ENCODE measurements at regions not wholly inside any gene's neighbourhood (a gene's known extent, or its start where the extent isn't known, plus 50 kb on each side); places are given as distances from the start of the nearest gene placed in this dataset.
"Not testable (repeated sequence)": the region's sequence is repeated elsewhere in the genome, so short reads cannot be mapped to it uniquely, and the experiment has no call there.

DNA sequence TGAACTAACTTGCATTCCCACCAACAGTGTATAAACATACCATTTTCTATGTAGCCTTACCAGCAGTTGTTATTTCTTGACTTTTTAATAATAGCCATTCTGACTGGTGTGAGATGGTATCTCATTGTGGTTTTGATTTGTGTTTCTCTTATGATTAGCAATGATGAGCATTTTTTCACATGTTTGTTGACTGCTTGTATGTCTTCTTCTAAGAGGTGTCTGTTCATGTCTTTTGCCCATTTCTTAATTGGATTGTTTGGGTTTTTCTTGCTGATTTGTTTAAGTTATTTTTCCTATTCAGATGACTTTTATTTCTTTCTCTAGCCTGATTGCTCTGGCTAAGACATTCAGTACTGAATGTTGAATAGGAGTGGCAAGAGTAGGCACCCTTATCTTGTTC lies 230.3 kb downstream of the DAD1 start:
- intact Hi-C loops (cut with DNase I; ENCODE audit: low total_unique reads), result no loop called here

GRCh38 chr14:22349281-22349680 lies 239.7 kb downstream of the DAD1 start:
- H3K4me3 ChIP-seq; H3K4me1 ChIP-seq; H3K36me3 ChIP-seq; H3K27me3 ChIP-seq; intact Hi-C loops (cut with DNase I; ENCODE audit: low total_unique reads); DNase-seq; H3K27ac ChIP-seq: not testable (repeated sequence)
- WGBS, 5 donors, result 61 to 79% (median 69%) methylated on average over 4 of the region's 4 CpGs
- peaks cover 2 to 20% (median 12%) of the 10 kb centered on the region in 4 donors for H3K9me3 ChIP-seq

More for the DNA sequence above, 230.3 kb downstream of the DAD1 start:
- Histone ChIP-seq H3K27me3 (no peaks in the 10 kb centered on the region), H3K27ac (no peak overlapping the region), H3K4me3 (no peak overlapping the region), H3K36me3 (no peaks in the 10 kb centered on the region), H3K9me3 (peaks cover 0 to 14% (median 6%) of the 10 kb centered on the region in 4 donors), H3K4me1 (no peaks in the 10 kb centered on the region)
- TF ChIP-seq CTCF (IDR thresholded peaks at IDR 0.05) (no peak), EP300 (IDR thresholded peaks at IDR 0.05) (no peak), POLR2AphosphoS5 (IDR thresholded peaks at IDR 0.05) (no peak), POLR2A (IDR thresholded peaks at IDR 0.05) (no peak)
- DNase-seq, result no peak

GRCh38 chr14:22344673-22345072 lies 244.4 kb downstream of the DAD1 start:
- 83 to 97% (median 89%) methylated on average over 3 of the region's 3 CpGs for WGBS, 5 donors
- TF ChIP-seq CTCF (IDR thresholded peaks at IDR 0.05) (no peak), EP300 (IDR thresholded peaks at IDR 0.05) (no peak), POLR2AphosphoS5 (IDR thresholded peaks at IDR 0.05) (no peak), POLR2A (IDR thresholded peaks at IDR 0.05) (no peak)
- intact Hi-C loops (cut with DNase I; ENCODE audit: low total_unique reads), result no loop called here

DNA sequence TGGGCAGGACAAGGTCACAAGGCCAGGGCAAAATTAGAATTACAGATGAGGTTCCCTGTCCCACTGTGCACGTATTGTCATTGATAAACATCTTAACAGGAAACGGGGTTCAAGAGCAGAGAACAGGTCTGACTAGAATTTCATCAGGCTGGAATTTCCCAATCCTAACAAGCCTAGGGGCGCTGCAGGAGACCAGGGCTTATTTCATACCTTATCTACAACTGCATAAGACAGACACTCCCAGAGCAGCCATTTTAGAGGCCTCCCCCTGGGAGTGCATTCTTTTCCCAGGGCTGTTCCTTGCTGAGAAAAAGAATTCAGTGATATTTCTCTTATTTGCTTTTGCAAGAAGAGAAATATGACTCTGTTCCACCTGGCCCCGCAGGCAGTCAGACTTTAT lies 244.8 kb downstream of the DAD1 start:
- H3K27ac ChIP-seq; H3K36me3 ChIP-seq; H3K27me3 ChIP-seq; intact Hi-C loops (cut with DNase I; ENCODE audit: low total_unique reads); H3K4me3 ChIP-seq; DNase-seq; H3K4me1 ChIP-seq: not testable (repeated sequence)
- H3K9me3 ChIP-seq, result peaks cover 5 to 27% (median 19%) of the 10 kb centered on the region in 4 donors
- 73 to 82% (median 80%) methylated on average over 4 of the region's 4 CpGs for WGBS, 5 donors

More at GRCh38 chr14:22344673-22345072, 244.4 kb downstream of the DAD1 start:
- Histone ChIP-seq H3K27me3 (peaks cover 0 to 6% (median 0%) of the 10 kb centered on the region in 3 donors), H3K36me3 (no peaks in the 10 kb centered on the region), H3K4me1 (no peaks in the 10 kb centered on the region), H3K4me3 (no peak overlapping the region), H3K27ac (no peak overlapping the region), H3K9me3 (peaks cover 5 to 27% (median 19%) of the 10 kb centered on the region in 4 donors)
- no peak for DNase-seq

DNA sequence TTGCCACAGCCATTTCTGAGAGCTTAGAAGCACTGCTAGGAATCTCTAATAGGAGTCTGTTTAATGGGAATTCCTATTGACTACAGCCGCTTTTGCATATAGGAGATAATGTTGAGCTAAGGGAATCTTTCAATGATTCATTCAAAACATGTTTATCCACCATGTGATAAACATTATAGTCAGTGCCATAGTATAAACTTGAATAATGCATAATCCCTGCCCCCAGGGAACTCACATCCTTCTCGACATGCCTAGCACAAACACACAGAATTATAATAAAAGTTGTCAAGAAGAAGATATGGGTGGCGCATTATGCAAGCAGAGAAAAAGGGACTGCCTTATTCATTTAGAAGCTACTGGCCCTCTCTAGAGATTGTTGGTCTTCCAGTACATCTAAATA lies 248.0 kb downstream of the DAD1 start:
- no peak for DNase-seq
- intact Hi-C loops (cut with DNase I; ENCODE audit: low total_unique reads), result no loop called here
- H3K27ac ChIP-seq, result no peak overlapping the region
- H3K27me3 ChIP-seq, result no peaks in the 10 kb centered on the region
- no peak overlapping the region for H3K4me3 ChIP-seq
- no peak for TF ChIP-seq EP300 (IDR thresholded peaks at IDR 0.05)
- no peak for TF ChIP-seq POLR2AphosphoS5 (IDR thresholded peaks at IDR 0.05)
- TF ChIP-seq CTCF (IDR thresholded peaks at IDR 0.05), result no peak
- no peak for TF ChIP-seq POLR2A (IDR thresholded peaks at IDR 0.05)
- H3K36me3 ChIP-seq, result no peaks in the 10 kb centered on the region
- peaks cover 5 to 27% (median 19%) of the 10 kb centered on the region in 4 donors for H3K9me3 ChIP-seq
- WGBS, 5 donors, result 74 to 90% (median 79%) methylated on average over 3 of the region's 3 CpGs
- peaks cover 6 to 19% (median 12%) of the 10 kb centered on the region in 4 donors for H3K4me1 ChIP-seq
